ENCODE measurements at regions not wholly inside any gene's neighbourhood (a gene's known extent, or its start where the extent isn't known, plus 50 kb on each side); places are given as distances from the start of the nearest gene placed in this dataset.

DNA sequence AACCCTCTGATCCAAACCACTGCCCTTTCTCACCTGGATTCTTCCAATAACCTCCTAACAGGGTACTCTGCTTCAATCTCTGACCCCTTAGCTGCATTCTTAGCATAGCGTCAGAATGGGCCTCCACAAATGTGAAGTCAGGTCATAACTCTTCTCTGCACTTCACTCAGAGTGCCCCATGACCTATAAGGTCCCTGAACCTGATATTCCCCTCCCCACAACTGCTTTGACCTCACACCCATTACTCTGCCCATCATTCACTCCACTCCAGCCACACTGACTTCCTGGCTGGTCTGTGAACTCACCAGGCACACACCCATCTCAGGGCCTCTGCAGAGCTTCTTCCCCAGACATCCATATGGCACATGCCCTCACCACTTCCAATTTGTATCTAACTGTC lies 141.9 kb downstream of the ZNF281 start:
- H3K27me3 ChIP-seq (ENCODE audit: control insufficient read depth in 2 of 2, insufficient read depth in 2 of 2, low read length in 2 of 2) = peaks cover 2 to 5% of the 10 kb centered on the region in 2 experiments; a peak in 1 of 5 replicates
- H3K4me3 ChIP-seq = no peak overlapping the region
- BruUV-seq (replicated peaks) = no TSS peak
- no peaks in the 10 kb centered on the region for H3K4me1 ChIP-seq (replicated peaks in 1 of 2; ENCODE audit: control insufficient read depth in 2 of 2, insufficient read depth in 2 of 2, low read length in 2 of 2)
- no peak for FAIRE-seq
- intact Hi-C loops (cut with micrococcal nuclease) = no loop called here
- no peaks in the 10 kb centered on the region for H3K79me2 ChIP-seq (ENCODE audit: control insufficient read depth, insufficient read depth, low read length)
- ChIA-PET POLR2A (interaction anchor here (1.2 kb wide), 1 partner anchor 9 kb away, joined by 3 read pairs; no protein-coding TSS in a partner anchor), CTCF (ENCODE audit: low intra/inter-chr PET ratio) (no interaction called here)
- no peaks in the 10 kb centered on the region for H3K9me3 ChIP-seq (replicated peaks; ENCODE audit: control insufficient read depth, insufficient read depth, low read depth, low read length)
- no peak for ATAC-seq
- 0% methylated on average over 1 of the region's 1 CpG for WGBS (ENCODE audit: insufficient coverage, low coverage, missing lambda C conversion rate)
- in situ Hi-C loops (cut with MboI) = no loop called here
- no peaks in the 10 kb centered on the region for H4K20me1 ChIP-seq (replicated peaks; ENCODE audit: control insufficient read depth, insufficient read depth, low read length)
- no peaks in the 10 kb centered on the region for H3K36me3 ChIP-seq (ENCODE audit: control insufficient read depth, insufficient read depth, low read length)
- DNase-seq (ENCODE audit: extremely low read depth in 1 of 4, low spot score in 3 of 4) = no peak
- no peak overlapping the region for H3K4me2 ChIP-seq (ENCODE audit: insufficient read depth, low read length)
- no peak overlapping the region for H3K9ac ChIP-seq (ENCODE audit: insufficient read depth in 1 of 2, low read depth in 2 of 2, low read length in 2 of 2)
- no peaks in the 10 kb centered on the region for H3K9me1 ChIP-seq (ENCODE audit: control insufficient read depth, insufficient read depth, low read length)
- H3K27ac ChIP-seq (ENCODE audit: extremely low read depth, low read depth, low read length) = no peak overlapping the region
- no peak overlapping the region for H2AFZ ChIP-seq (ENCODE audit: low read depth, low read length)
- TF ChIP-seq, protein P1, sequence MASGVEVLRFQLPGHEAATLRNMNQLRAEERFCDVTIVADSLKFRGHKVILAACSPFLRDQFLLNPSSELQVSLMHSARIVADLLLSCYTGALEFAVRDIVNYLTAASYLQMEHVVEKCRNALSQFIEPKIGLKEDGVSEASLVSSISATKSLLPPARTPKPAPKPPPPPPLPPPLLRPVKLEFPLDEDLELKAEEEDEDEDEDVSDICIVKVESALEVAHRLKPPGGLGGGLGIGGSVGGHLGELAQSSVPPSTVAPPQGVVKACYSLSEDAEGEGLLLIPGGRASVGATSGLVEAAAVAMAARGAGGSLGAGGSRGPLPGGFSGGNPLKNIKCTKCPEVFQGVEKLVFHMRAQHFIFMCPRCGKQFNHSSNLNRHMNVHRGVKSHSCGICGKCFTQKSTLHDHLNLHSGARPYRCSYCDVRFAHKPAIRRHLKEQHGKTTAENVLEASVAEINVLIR (CRISPR knock-in tag; IDR thresholded peaks at IDR 0.05) = no peak
- TF ChIP-seq BCOR (IDR thresholded peaks at IDR 0.05) = no peak
- TF ChIP-seq MEF2D (tag; conservative IDR thresholded peaks at IDR 0.05; ENCODE audit: low read depth) = no peak
- TF ChIP-seq STAT5B (CRISPR knock-in tag; IDR thresholded peaks at IDR 0.05) = no peak
- no peak for TF ChIP-seq ZNF274 (IDR thresholded peaks at IDR 0.05; ENCODE audit: borderline replicate concordance, low read depth, low read length)
- TF ChIP-seq ZNF830 (CRISPR knock-in tag; IDR thresholded peaks at IDR 0.05) = no peak
- TF ChIP-seq BHLHE40 (IDR thresholded peaks at IDR 0.05; ENCODE audit: low read length) = no peak
- TF ChIP-seq CHD7 (IDR thresholded peaks at IDR 0.05; ENCODE audit: low read depth, low read length) = no peak
- TF ChIP-seq TAL1 (IDR thresholded peaks at IDR 0.05) = no peak
- no peak for TF ChIP-seq EP400 (IDR thresholded peaks at IDR 0.05)
- no peak for TF ChIP-seq ZNF354B (CRISPR knock-in tag; IDR thresholded peaks at IDR 0.05)
- no peak for TF ChIP-seq ZSCAN29 (IDR thresholded peaks at IDR 0.05)
- TF ChIP-seq NCOA2 (IDR thresholded peaks at IDR 0.05; ENCODE audit: partially characterized antibody in 2 of 2) = no peak
- TF ChIP-seq ZBED1 (IDR thresholded peaks at IDR 0.05) = no peak
